ENCODE measurements at regions not wholly inside any gene's neighbourhood (a gene's known extent, or its start where the extent isn't known, plus 50 kb on each side); places are given as distances from the start of the nearest gene placed in this dataset.

- no peak for TF ChIP-seq CTCF (conservative IDR thresholded peaks at IDR 0.05)
- no peak for TF ChIP-seq EZH2 (IDR thresholded peaks at IDR 0.05; ENCODE audit: low read depth)
Observed at GRCh38 chrX:63929608-63930007, 144.6 kb upstream of the ARHGEF9 start.
